GM19372 (cell line): ENCODE measurements at regions not wholly inside any gene's neighbourhood (a gene's known extent, or its start where the extent isn't known, plus 50 kb on each side); places are given as distances from the start of the nearest gene placed in this dataset.

Experiments used
- ATAC-seq: cut with Tn5 transposase; IDR thresholded peaks from one replicate; pipeline ENCODE4 v1.9.1; 2021; ENCODE audit warnings: mild to moderate bottlenecking, low read depth, moderate library complexity; ENCODE audit not compliant: unreplicated experiment

GRCh38 chr6:56349194-56349593 is 101.8 kb upstream of the COL21A1 start:
- ATAC-seq, result no peak

GRCh38 chr6:56348578-56348977 is 101.2 kb upstream of the COL21A1 start:
- no peak for ATAC-seq

- ATAC-seq, result no peak
Observed at GRCh38 chr6:56347526-56347925, 100.1 kb upstream of the COL21A1 start.

GRCh38 chr6:56346958-56347357 is 99.6 kb upstream of the COL21A1 start:
- no peak for ATAC-seq

GRCh38 chr6:56345376-56345995 is 98.1 kb upstream of the COL21A1 start:
- no peak for ATAC-seq

- ATAC-seq, result no peak
Observed at GRCh38 chr6:56343295-56343694, 95.9 kb upstream of the COL21A1 start.

GRCh38 chr6:56339524-56339923 is 92.1 kb upstream of the COL21A1 start:
- ATAC-seq, result no peak

- ATAC-seq, result no peak
Observed at GRCh38 chr6:56335726-56336125, 88.3 kb upstream of the COL21A1 start.

GRCh38 chr6:56334937-56335336 is 87.6 kb upstream of the COL21A1 start:
- no peak for ATAC-seq

- no peak for ATAC-seq
Observed at GRCh38 chr6:56329271-56330050, 82.1 kb upstream of the COL21A1 start.

- ATAC-seq, result no peak
Observed at GRCh38 chr6:56328728-56329090, 81.3 kb upstream of the COL21A1 start.

GRCh38 chr6:56327946-56328727 is 80.8 kb upstream of the COL21A1 start:
- no peak for ATAC-seq

GRCh38 chr6:56324396-56324795 is 77.0 kb upstream of the COL21A1 start:
- no peak for ATAC-seq

GRCh38 chr6:56318851-56319250 is 71.5 kb upstream of the COL21A1 start:
- no peak for ATAC-seq

GRCh38 chr6:56314683-56315523 is 67.5 kb upstream of the COL21A1 start:
- no peak for ATAC-seq

- no peak for ATAC-seq
Observed at GRCh38 chr6:56311533-56312448, 64.4 kb upstream of the COL21A1 start.

- ATAC-seq, result no peak
Observed at GRCh38 chr6:56311061-56311460, 63.7 kb upstream of the COL21A1 start.

- ATAC-seq, result no peak
Observed at GRCh38 chr6:56310241-56310640, 62.9 kb upstream of the COL21A1 start.

GRCh38 chr6:56299916-56300315 is 52.5 kb upstream of the COL21A1 start:
- ATAC-seq, result no peak
